Astrocyte (in vitro differentiated cells and primary cell): ENCODE measurements at regions not wholly inside any gene's neighbourhood (a gene's known extent, or its start where the extent isn't known, plus 50 kb on each side); places are given as distances from the start of the nearest gene placed in this dataset.

Experiments used
- EZH2 ChIP-seq: IDR thresholded peaks from 2 replicates; pipeline ENCODE4 v1.6.1; 2012; ENCODE audit warnings: mild to moderate bottlenecking, low read length, inconsistent platforms; ENCODE audit not compliant: insufficient read depth
- TF ChIP-seq, protein P1 (sequence below): IDR thresholded peaks from 2 replicates; pipeline ENCODE4 v1.5.1; 2011; ENCODE audit warnings: low read depth, mild to moderate bottlenecking, inconsistent platforms, low read length, moderate library complexity; ENCODE audit not compliant: insufficient read depth

DNA sequence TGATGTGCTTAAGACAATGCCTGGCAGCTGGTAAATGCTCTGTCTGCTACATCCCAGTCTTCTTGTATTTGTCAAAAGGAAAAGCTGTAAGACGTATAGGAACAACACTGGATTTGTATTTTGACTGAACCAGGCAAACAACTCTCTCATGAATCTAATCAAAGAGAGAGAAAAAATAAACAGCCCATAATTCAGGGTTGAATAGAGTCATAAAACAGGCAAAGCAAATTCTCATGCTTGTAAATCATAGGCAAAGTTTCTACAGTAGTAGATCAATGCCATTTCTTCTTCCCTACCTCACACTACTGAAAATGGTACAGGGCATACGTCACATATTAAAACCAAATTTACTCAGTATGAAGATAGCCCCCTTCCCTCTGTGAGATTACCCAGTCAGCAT is 166.3 kb downstream of the SKIDA1 start:
- TF ChIP-seq, protein P1, sequence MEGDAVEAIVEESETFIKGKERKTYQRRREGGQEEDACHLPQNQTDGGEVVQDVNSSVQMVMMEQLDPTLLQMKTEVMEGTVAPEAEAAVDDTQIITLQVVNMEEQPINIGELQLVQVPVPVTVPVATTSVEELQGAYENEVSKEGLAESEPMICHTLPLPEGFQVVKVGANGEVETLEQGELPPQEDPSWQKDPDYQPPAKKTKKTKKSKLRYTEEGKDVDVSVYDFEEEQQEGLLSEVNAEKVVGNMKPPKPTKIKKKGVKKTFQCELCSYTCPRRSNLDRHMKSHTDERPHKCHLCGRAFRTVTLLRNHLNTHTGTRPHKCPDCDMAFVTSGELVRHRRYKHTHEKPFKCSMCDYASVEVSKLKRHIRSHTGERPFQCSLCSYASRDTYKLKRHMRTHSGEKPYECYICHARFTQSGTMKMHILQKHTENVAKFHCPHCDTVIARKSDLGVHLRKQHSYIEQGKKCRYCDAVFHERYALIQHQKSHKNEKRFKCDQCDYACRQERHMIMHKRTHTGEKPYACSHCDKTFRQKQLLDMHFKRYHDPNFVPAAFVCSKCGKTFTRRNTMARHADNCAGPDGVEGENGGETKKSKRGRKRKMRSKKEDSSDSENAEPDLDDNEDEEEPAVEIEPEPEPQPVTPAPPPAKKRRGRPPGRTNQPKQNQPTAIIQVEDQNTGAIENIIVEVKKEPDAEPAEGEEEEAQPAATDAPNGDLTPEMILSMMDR: no peak
- TF ChIP-seq EZH2: no peak
